H1 (cell line): ENCODE measurements at regions not wholly inside any gene's neighbourhood (a gene's known extent, or its start where the extent isn't known, plus 50 kb on each side); places are given as distances from the start of the nearest gene placed in this dataset.

Source experiments
- CEBPB ChIP-seq: IDR thresholded peaks from 2 replicates; pipeline ENCODE4 v1.6.1; 2012; ENCODE audit warnings: low read depth, low read length
- RNF2 ChIP-seq: fragments of 200-900, 300-1000 bp; sonication (generic); IDR thresholded peaks from 2 replicates; pipeline ENCODE4 v1.7.1; 2016; ENCODE audit warnings: borderline replicate concordance, low read depth, mild to moderate bottlenecking, antibody characterized with exemption, low read length; ENCODE audit not compliant: poor library complexity, severe bottlenecking; ENCODE audit errors: missing control alignments
- TBP ChIP-seq: IDR thresholded peaks from 2 replicates; pipeline ENCODE4 v1.6.1; 2011; ENCODE audit warnings: low read depth, low read length, improper control_type of control experiment
- ZNF274 ChIP-seq: IDR thresholded peaks from 2 replicates; pipeline ENCODE4 v1.7.0; 2012; ENCODE audit warnings: low read length, borderline replicate concordance; ENCODE audit errors: extremely low read depth
- TF ChIP-seq, protein P1 (sequence below): fragments of 300-600 bp; sonication (generic); IDR thresholded peaks from 2 replicates; pipeline ENCODE4 v1.7.1; 2012; ENCODE audit warnings: low read length, moderate library complexity, mild to moderate bottlenecking, inconsistent platforms; ENCODE audit not compliant: insufficient replicate concordance

DNA sequence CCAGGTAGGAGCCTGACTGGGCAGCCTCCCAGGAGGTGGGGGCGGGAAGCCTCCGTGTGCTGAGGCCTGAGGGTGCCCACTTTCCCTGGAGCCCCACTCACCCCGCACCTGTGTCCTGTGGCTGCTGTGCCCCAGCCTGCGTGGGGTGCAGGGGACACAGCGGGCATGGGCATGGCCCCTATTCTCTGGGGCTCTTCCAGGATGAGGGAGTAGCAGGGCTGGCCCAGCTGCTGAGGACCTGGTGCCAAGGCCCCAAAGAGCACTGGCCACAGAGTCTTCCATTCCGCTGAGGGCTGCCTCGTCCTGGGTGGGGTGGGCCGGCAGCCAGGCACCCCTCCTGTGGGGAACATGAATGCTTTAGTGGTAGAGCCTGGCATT, 51.7 kb upstream of the SORCS2 start (continued):
- TF ChIP-seq, protein P1, sequence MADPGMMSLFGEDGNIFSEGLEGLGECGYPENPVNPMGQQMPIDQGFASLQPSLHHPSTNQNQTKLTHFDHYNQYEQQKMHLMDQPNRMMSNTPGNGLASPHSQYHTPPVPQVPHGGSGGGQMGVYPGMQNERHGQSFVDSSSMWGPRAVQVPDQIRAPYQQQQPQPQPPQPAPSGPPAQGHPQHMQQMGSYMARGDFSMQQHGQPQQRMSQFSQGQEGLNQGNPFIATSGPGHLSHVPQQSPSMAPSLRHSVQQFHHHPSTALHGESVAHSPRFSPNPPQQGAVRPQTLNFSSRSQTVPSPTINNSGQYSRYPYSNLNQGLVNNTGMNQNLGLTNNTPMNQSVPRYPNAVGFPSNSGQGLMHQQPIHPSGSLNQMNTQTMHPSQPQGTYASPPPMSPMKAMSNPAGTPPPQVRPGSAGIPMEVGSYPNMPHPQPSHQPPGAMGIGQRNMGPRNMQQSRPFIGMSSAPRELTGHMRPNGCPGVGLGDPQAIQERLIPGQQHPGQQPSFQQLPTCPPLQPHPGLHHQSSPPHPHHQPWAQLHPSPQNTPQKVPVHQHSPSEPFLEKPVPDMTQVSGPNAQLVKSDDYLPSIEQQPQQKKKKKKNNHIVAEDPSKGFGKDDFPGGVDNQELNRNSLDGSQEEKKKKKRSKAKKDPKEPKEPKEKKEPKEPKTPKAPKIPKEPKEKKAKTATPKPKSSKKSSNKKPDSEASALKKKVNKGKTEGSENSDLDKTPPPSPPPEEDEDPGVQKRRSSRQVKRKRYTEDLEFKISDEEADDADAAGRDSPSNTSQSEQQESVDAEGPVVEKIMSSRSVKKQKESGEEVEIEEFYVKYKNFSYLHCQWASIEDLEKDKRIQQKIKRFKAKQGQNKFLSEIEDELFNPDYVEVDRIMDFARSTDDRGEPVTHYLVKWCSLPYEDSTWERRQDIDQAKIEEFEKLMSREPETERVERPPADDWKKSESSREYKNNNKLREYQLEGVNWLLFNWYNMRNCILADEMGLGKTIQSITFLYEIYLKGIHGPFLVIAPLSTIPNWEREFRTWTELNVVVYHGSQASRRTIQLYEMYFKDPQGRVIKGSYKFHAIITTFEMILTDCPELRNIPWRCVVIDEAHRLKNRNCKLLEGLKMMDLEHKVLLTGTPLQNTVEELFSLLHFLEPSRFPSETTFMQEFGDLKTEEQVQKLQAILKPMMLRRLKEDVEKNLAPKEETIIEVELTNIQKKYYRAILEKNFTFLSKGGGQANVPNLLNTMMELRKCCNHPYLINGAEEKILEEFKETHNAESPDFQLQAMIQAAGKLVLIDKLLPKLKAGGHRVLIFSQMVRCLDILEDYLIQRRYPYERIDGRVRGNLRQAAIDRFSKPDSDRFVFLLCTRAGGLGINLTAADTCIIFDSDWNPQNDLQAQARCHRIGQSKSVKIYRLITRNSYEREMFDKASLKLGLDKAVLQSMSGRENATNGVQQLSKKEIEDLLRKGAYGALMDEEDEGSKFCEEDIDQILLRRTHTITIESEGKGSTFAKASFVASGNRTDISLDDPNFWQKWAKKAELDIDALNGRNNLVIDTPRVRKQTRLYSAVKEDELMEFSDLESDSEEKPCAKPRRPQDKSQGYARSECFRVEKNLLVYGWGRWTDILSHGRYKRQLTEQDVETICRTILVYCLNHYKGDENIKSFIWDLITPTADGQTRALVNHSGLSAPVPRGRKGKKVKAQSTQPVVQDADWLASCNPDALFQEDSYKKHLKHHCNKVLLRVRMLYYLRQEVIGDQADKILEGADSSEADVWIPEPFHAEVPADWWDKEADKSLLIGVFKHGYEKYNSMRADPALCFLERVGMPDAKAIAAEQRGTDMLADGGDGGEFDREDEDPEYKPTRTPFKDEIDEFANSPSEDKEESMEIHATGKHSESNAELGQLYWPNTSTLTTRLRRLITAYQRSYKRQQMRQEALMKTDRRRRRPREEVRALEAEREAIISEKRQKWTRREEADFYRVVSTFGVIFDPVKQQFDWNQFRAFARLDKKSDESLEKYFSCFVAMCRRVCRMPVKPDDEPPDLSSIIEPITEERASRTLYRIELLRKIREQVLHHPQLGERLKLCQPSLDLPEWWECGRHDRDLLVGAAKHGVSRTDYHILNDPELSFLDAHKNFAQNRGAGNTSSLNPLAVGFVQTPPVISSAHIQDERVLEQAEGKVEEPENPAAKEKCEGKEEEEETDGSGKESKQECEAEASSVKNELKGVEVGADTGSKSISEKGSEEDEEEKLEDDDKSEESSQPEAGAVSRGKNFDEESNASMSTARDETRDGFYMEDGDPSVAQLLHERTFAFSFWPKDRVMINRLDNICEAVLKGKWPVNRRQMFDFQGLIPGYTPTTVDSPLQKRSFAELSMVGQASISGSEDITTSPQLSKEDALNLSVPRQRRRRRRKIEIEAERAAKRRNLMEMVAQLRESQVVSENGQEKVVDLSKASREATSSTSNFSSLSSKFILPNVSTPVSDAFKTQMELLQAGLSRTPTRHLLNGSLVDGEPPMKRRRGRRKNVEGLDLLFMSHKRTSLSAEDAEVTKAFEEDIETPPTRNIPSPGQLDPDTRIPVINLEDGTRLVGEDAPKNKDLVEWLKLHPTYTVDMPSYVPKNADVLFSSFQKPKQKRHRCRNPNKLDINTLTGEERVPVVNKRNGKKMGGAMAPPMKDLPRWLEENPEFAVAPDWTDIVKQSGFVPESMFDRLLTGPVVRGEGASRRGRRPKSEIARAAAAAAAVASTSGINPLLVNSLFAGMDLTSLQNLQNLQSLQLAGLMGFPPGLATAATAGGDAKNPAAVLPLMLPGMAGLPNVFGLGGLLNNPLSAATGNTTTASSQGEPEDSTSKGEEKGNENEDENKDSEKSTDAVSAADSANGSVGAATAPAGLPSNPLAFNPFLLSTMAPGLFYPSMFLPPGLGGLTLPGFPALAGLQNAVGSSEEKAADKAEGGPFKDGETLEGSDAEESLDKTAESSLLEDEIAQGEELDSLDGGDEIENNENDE: no peak
- TF ChIP-seq ZNF274 (no peak), CEBPB (no peak), TBP (no peak), RNF2 (no peak)
- TF ChIP-seq, all 59 proteins: peak for 0
